Neuronal stem cell (in vitro differentiated cells): ENCODE measurements at regions not wholly inside any gene's neighbourhood (a gene's known extent, or its start where the extent isn't known, plus 50 kb on each side); places are given as distances from the start of the nearest gene placed in this dataset.
A peak's percentile ranks its signal among the peaks of the same experiment; 100 is the strongest.

Experiments used
- DNase-seq: peaks from one replicate; pipeline ENCODE4 v3.0.0-alpha.2; 2013; ENCODE audit warnings: low spot score
- H2AFZ ChIP-seq: one replicate; pipeline ENCODE4 v1.6.1; 2013; ENCODE audit warnings: mild to moderate bottlenecking, low read length, inconsistent platforms
- H2AK5ac ChIP-seq: 2 replicates; pipeline ENCODE4 v1.6.1; 2013; ENCODE audit warnings: low read depth, mild to moderate bottlenecking, inconsistent platforms, low read length, moderate library complexity, mixed read lengths
- H2BK120ac ChIP-seq: 2 replicates; pipeline ENCODE4 v1.6.1; 2013; ENCODE audit warnings: low read depth, mild to moderate bottlenecking, inconsistent platforms, low read length, moderate library complexity, mixed read lengths
- H2BK12ac ChIP-seq: one replicate; pipeline ENCODE4 v1.6.1; 2013; ENCODE audit warnings: low read length, inconsistent platforms
- H2BK15ac ChIP-seq: 2 replicates; pipeline ENCODE4 v1.6.1; 2013; ENCODE audit warnings: mild to moderate bottlenecking, low read length, inconsistent platforms, mixed read lengths
- H2BK5ac ChIP-seq: one replicate; pipeline ENCODE4 v1.6.1; 2013; ENCODE audit warnings: inconsistent platforms, mild to moderate bottlenecking, low read length, moderate library complexity
- H3K14ac ChIP-seq: one replicate; pipeline ENCODE4 v1.6.1; 2013; ENCODE audit warnings: low read length, inconsistent platforms
- H3K18ac ChIP-seq: 2 replicates; pipeline ENCODE4 v1.6.1; 2013; ENCODE audit warnings: low read length, inconsistent platforms
- H3K23ac ChIP-seq: 2 replicates; pipeline ENCODE4 v1.6.1; 2013; ENCODE audit warnings: low read depth, mild to moderate bottlenecking, mixed read lengths, low read length, inconsistent platforms; ENCODE audit not compliant: poor library complexity
- H3K27ac ChIP-seq: replicated peaks from 3 replicates; pipeline ENCODE4 v1.5.1; 2013; ENCODE audit warnings: low read length, inconsistent platforms
- H3K27me3 ChIP-seq, 3 experiments: 2 replicates each; pipeline ENCODE4 v1.6.1; 2013; ENCODE audit warnings: low read length in 3 of 3, mild to moderate bottlenecking in 2 of 3, inconsistent platforms in 1 of 3, low read depth in 1 of 3, mixed read lengths in 1 of 3, moderate library complexity in 1 of 3; ENCODE audit not compliant: control insufficient read depth in 3 of 3, insufficient read depth in 3 of 3
- H3K36me3 ChIP-seq, 2 donors: replicated peaks in 1 of 2; 2 replicates each; pipeline ENCODE4 v1.6.1; 2013; ENCODE audit warnings: low read length in 2 of 2; ENCODE audit not compliant: control insufficient read depth in 2 of 2, insufficient read depth in 2 of 2
- H3K4ac ChIP-seq: 2 replicates; pipeline ENCODE4 v1.6.1; 2013; ENCODE audit warnings: inconsistent platforms, mild to moderate bottlenecking, low read length, moderate library complexity
- H3K4me1 ChIP-seq, 2 donors: 1 replicate in 1 of 2; 2 replicates in 1 of 2; pipeline ENCODE4 v1.6.1; 2013; ENCODE audit warnings: low read length in 2 of 2, low read depth in 1 of 2; ENCODE audit not compliant: control insufficient read depth in 2 of 2, insufficient read depth in 1 of 2
- H3K4me2 ChIP-seq: one replicate; pipeline ENCODE4 v1.6.1; 2013; ENCODE audit warnings: mild to moderate bottlenecking, low read length, inconsistent platforms; ENCODE audit not compliant: insufficient read depth, poor library complexity, severe bottlenecking
- H3K4me3 ChIP-seq, 2 donors: 2 replicates each; pipeline ENCODE4 v1.5.1; 2013; ENCODE audit warnings: low read length in 2 of 2, mild to moderate bottlenecking in 2 of 2, inconsistent platforms in 1 of 2, moderate library complexity in 1 of 2
- H3K79me1 ChIP-seq: one replicate; pipeline ENCODE4 v1.6.1; 2013; ENCODE audit warnings: low read depth, mild to moderate bottlenecking, inconsistent platforms, low read length, moderate library complexity
- H3K9ac ChIP-seq: one replicate; pipeline ENCODE4 v1.6.1; 2013; ENCODE audit warnings: mild to moderate bottlenecking, low read depth, low read length, inconsistent platforms; ENCODE audit not compliant: poor library complexity
- H3K9me3 ChIP-seq, 2 donors: replicated peaks in 1 of 2; 2 replicates each; pipeline versions ENCODE3 to v1.6.1; 2013; ENCODE audit warnings: low read length in 2 of 2, mild to moderate bottlenecking in 2 of 2, inconsistent platforms in 1 of 2, low read depth in 1 of 2, mixed read lengths in 1 of 2, moderate library complexity in 1 of 2; ENCODE audit not compliant: control insufficient read depth in 2 of 2, insufficient read depth in 1 of 2
- H4K8ac ChIP-seq: one replicate; pipeline ENCODE4 v1.6.1; 2013; ENCODE audit warnings: low read depth, mild to moderate bottlenecking, inconsistent platforms, low read length, moderate library complexity
- H4K91ac ChIP-seq: one replicate; pipeline ENCODE4 v1.6.1; 2013; ENCODE audit warnings: low read length, low read depth, mild to moderate bottlenecking, inconsistent platforms; ENCODE audit not compliant: poor library complexity
- WGBS, 2 donors: extraction: QIAGEN DNeasy Blood & Tissue Kit; methylation state at CpG; one replicate each; pipeline ENCODE4 v1.1.7; 2013; ENCODE audit warnings: missing lambda C conversion rate in 2 of 2, mixed read lengths in 1 of 2; ENCODE audit not compliant: insufficient read length in 2 of 2, insufficient replicate concordance in 1 of 2; ENCODE audit errors: extremely low coverage in 2 of 2; 5-methylcytosine and 5-hydroxymethylcytosine counted together

DNA sequence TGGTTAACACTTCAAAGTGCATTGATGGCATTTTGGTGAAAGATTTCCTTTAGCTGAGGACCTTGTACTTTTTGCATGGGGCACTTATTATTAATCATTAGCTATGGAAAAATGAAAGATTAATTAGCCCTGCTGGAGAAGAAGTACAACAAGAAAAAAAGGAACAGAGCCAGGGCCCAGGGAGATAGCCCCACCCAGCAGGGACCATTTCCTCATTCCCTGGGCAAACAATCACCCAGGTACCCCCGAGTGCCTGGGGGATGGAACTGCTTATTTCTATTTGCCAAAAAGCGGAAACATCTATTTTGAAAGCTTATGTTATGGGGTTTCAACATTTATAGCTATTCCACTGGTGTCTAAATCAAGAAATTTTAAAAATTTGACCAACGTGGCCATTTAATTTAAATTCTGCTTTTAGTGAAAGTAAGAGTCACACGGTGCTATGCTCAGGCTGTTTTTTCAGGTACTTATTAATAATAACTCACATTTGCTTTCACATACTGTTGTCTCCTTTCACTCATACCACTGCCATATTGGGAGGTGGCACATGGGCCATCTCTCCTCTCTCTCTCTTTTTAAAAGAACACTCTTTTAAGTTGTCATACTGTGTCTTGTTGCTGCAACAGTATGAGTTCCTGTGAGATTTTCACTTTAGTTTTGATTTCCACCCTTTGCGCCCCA, 143.6 kb upstream of the KIF5B start:
- no peaks in the 10 kb centered on the region for H3K4me1 ChIP-seq
- H3K4ac ChIP-seq, result no peak overlapping the region
- no peak overlapping the region for H2AK5ac ChIP-seq
- H2BK12ac ChIP-seq, result no peak overlapping the region
- no peak overlapping the region for H3K4me2 ChIP-seq
- no peak for DNase-seq
- H2BK120ac ChIP-seq, result no peak overlapping the region
- H4K8ac ChIP-seq, result no peak overlapping the region
- H3K23ac ChIP-seq, result no peak overlapping the region
- H3K9me3 ChIP-seq, result no peaks in the 10 kb centered on the region
- H3K18ac ChIP-seq, result no peak overlapping the region
- no peak overlapping the region for H3K27ac ChIP-seq
- no peak overlapping the region for H2BK5ac ChIP-seq
- H2BK15ac ChIP-seq, result no peak overlapping the region
- no peak overlapping the region for H3K4me3 ChIP-seq
- no peak overlapping the region for H2AFZ ChIP-seq
- no CpG with 5 or more reads among the region's 5 CpGs for WGBS, 2 donors
- H3K36me3 ChIP-seq, result no peaks in the 10 kb centered on the region
- no peak overlapping the region for H4K91ac ChIP-seq
- no peak overlapping the region for H3K14ac ChIP-seq
- no peaks in the 10 kb centered on the region for H3K27me3 ChIP-seq
- no peak overlapping the region for H3K9ac ChIP-seq
- no peaks in the 10 kb centered on the region for H3K79me1 ChIP-seq

GRCh38 chr10:32197423-32197822, 141.2 kb upstream of the KIF5B start:
- H2BK120ac ChIP-seq, result no peak overlapping the region
- WGBS, 2 donors, result no CpG with 5 or more reads among the region's 5 CpGs
- H3K36me3 ChIP-seq, result no peaks in the 10 kb centered on the region
- no peak overlapping the region for H3K9ac ChIP-seq
- no peak overlapping the region for H3K23ac ChIP-seq
- H2BK5ac ChIP-seq, result no peak overlapping the region
- H2AK5ac ChIP-seq, result no peak overlapping the region
- no peak overlapping the region for H2BK15ac ChIP-seq
- H3K4ac ChIP-seq, result no peak overlapping the region
- no peak overlapping the region for H3K14ac ChIP-seq
- H2BK12ac ChIP-seq, result no peak overlapping the region
- H2AFZ ChIP-seq, result no peak overlapping the region
- H3K27me3 ChIP-seq, result no peaks in the 10 kb centered on the region
- no peak overlapping the region for H3K18ac ChIP-seq
- no peak overlapping the region for H4K8ac ChIP-seq
- no peak overlapping the region for H3K27ac ChIP-seq
- no peak overlapping the region for H3K4me3 ChIP-seq
- no peak overlapping the region for H3K4me2 ChIP-seq
- DNase-seq, result no peak
- no peaks in the 10 kb centered on the region for H3K79me1 ChIP-seq
- no peaks in the 10 kb centered on the region for H3K9me3 ChIP-seq
- no peaks in the 10 kb centered on the region for H3K4me1 ChIP-seq
- H4K91ac ChIP-seq, result no peak overlapping the region

DNA sequence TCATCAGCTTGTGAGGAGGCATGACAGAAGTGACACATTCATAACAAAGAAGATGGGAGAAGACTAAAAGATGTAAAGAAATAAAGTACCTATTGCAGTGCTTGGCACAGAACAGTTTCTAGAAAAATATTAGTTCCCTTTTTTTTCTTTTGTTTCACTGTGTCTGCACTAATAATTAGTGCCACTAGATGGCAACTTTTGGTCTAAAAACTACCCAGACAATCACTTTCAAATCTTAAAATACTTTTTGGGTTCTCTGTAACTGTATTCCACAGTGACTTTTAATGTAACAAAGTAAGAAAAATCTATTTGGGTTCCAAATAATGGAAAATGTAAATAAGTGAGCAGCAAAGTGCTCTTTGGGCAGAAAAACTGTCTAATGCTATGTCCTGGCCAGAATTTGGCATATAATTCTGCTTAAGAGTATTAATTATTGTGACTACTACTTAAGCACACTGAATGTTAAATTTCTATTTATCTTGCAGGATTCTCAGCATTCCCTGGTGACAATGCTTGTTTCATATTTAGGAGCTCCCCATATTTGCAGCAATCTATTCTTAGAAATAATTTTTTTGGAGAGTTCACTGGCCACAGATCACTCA, 134.8 kb upstream of the KIF5B start:
- no peak overlapping the region for H2BK120ac ChIP-seq
- H3K4me2 ChIP-seq, result no peak overlapping the region
- DNase-seq, result peak; percentile 15
- H3K4me3 ChIP-seq, result no peak overlapping the region
- peak overlapping the region; percentile 5 for H2AFZ ChIP-seq
- H3K9ac ChIP-seq, result no peak overlapping the region
- H3K36me3 ChIP-seq, result no peaks in the 10 kb centered on the region
- H4K91ac ChIP-seq, result no peak overlapping the region
- no peaks in the 10 kb centered on the region for H3K79me1 ChIP-seq
- H2BK12ac ChIP-seq, result no peak overlapping the region
- H3K4me1 ChIP-seq, result peaks cover 0 to 2% of the 10 kb centered on the region in 2 donors
- H3K23ac ChIP-seq, result no peak overlapping the region
- H4K8ac ChIP-seq, result no peak overlapping the region
- H3K27ac ChIP-seq, result no peak overlapping the region
- no peak overlapping the region for H3K18ac ChIP-seq
- H3K9me3 ChIP-seq, result no peaks in the 10 kb centered on the region
- H3K14ac ChIP-seq, result no peak overlapping the region
- no peaks in the 10 kb centered on the region for H3K27me3 ChIP-seq
- H2BK15ac ChIP-seq, result no peak overlapping the region
- H2AK5ac ChIP-seq, result no peak overlapping the region
- no peak overlapping the region for H3K4ac ChIP-seq
- no peak overlapping the region for H2BK5ac ChIP-seq

- H2AK5ac ChIP-seq, result no peak overlapping the region
- peaks cover 0 to 2% of the 10 kb centered on the region in 2 donors for H3K4me1 ChIP-seq
- H4K91ac ChIP-seq, result no peak overlapping the region
- no peak overlapping the region for H3K27ac ChIP-seq
- DNase-seq, result no peak
- no peak overlapping the region for H3K9ac ChIP-seq
- no peaks in the 10 kb centered on the region for H3K9me3 ChIP-seq
- H3K4me3 ChIP-seq, result no peak overlapping the region
- no peak overlapping the region for H4K8ac ChIP-seq
- H3K4me2 ChIP-seq, result no peak overlapping the region
- no peaks in the 10 kb centered on the region for H3K79me1 ChIP-seq
- H2BK120ac ChIP-seq, result no peak overlapping the region
- no CpG with 5 or more reads among the region's 5 CpGs for WGBS, 2 donors
- H3K27me3 ChIP-seq, result no peaks in the 10 kb centered on the region
- H3K36me3 ChIP-seq, result no peaks in the 10 kb centered on the region
- no peak overlapping the region for H3K4ac ChIP-seq
- no peak overlapping the region for H3K14ac ChIP-seq
- no peak overlapping the region for H2BK12ac ChIP-seq
- H2BK5ac ChIP-seq, result no peak overlapping the region
- H2AFZ ChIP-seq, result no peak overlapping the region
- H3K18ac ChIP-seq, result no peak overlapping the region
- H3K23ac ChIP-seq, result no peak overlapping the region
- no peak overlapping the region for H2BK15ac ChIP-seq
Observed at GRCh38 chr10:32189400-32190084, 133.3 kb upstream of the KIF5B start.
